ENCODE measurements at regions not wholly inside any gene's neighbourhood (a gene's known extent, or its start where the extent isn't known, plus 50 kb on each side); places are given as distances from the start of the nearest gene placed in this dataset.

- no peak for DNase-seq (ENCODE audit: low read depth)
- no peaks in the 10 kb centered on the region for H3K36me3 ChIP-seq (ENCODE audit: control insufficient read depth, insufficient read depth, low read length, severe bottlenecking)
Measured at GRCh38 chr3:189502256-189502655, 128.9 kb upstream of the TP63 start.

GRCh38 chr3:189502676-189503257, 128.4 kb upstream of the TP63 start:
- no peak for DNase-seq (ENCODE audit: low read depth)

More at GRCh38 chr3:189502256-189502655, 128.9 kb upstream of the TP63 start:
- Histone ChIP-seq H3K4me1 (ENCODE audit: control insufficient read depth, insufficient read depth, low read length) (no peaks in the 10 kb centered on the region), H3K9ac (ENCODE audit: low read length) (no peak overlapping the region), H3K9me3 (ENCODE audit: control insufficient read depth, low read length) (no peaks in the 10 kb centered on the region), H3K4me3 (ENCODE audit: low read length) (no peak overlapping the region), H3K27me3 (replicated peaks; ENCODE audit: control insufficient read depth, insufficient read depth, low read length) (no peaks in the 10 kb centered on the region)

GRCh38 chr3:189507856-189508255, 123.3 kb upstream of the TP63 start:
- Histone ChIP-seq H3K9me3 (ENCODE audit: control insufficient read depth, low read length) (no peaks in the 10 kb centered on the region), H3K9ac (ENCODE audit: low read length) (no peak overlapping the region), H3K27me3 (replicated peaks; ENCODE audit: control insufficient read depth, insufficient read depth, low read length) (no peaks in the 10 kb centered on the region), H3K36me3 (ENCODE audit: control insufficient read depth, insufficient read depth, low read length, severe bottlenecking) (no peaks in the 10 kb centered on the region), H3K4me1 (ENCODE audit: control insufficient read depth, insufficient read depth, low read length) (peaks cover 15% of the 10 kb centered on the region), H3K4me3 (ENCODE audit: low read length) (no peak overlapping the region)
- DNase-seq (ENCODE audit: low read depth), result no peak

More at GRCh38 chr3:189502676-189503257, 128.4 kb upstream of the TP63 start:
- Histone ChIP-seq H3K9ac (ENCODE audit: low read length) (no peak overlapping the region), H3K27me3 (replicated peaks; ENCODE audit: control insufficient read depth, insufficient read depth, low read length) (no peaks in the 10 kb centered on the region), H3K4me1 (ENCODE audit: control insufficient read depth, insufficient read depth, low read length) (no peaks in the 10 kb centered on the region), H3K36me3 (ENCODE audit: control insufficient read depth, insufficient read depth, low read length, severe bottlenecking) (no peaks in the 10 kb centered on the region), H3K4me3 (ENCODE audit: low read length) (no peak overlapping the region), H3K9me3 (ENCODE audit: control insufficient read depth, low read length) (no peaks in the 10 kb centered on the region)

GRCh38 chr3:189508784-189509501, 122.2 kb upstream of the TP63 start:
- peak; percentile 32 for DNase-seq (ENCODE audit: low read depth)
- peaks cover 15% of the 10 kb centered on the region for H3K4me1 ChIP-seq (ENCODE audit: control insufficient read depth, insufficient read depth, low read length)
- H3K4me3 ChIP-seq (ENCODE audit: low read length), result no peak overlapping the region
- H3K9ac ChIP-seq (ENCODE audit: low read length), result no peak overlapping the region
- no peaks in the 10 kb centered on the region for H3K36me3 ChIP-seq (ENCODE audit: control insufficient read depth, insufficient read depth, low read length, severe bottlenecking)
- no peaks in the 10 kb centered on the region for H3K9me3 ChIP-seq (ENCODE audit: control insufficient read depth, low read length)
- no peaks in the 10 kb centered on the region for H3K27me3 ChIP-seq (replicated peaks; ENCODE audit: control insufficient read depth, insufficient read depth, low read length)

GRCh38 chr3:189512039-189512438, 119.2 kb upstream of the TP63 start:
- peaks cover 15% of the 10 kb centered on the region for H3K4me1 ChIP-seq (ENCODE audit: control insufficient read depth, insufficient read depth, low read length)
- no peaks in the 10 kb centered on the region for H3K27me3 ChIP-seq (replicated peaks; ENCODE audit: control insufficient read depth, insufficient read depth, low read length)
- no peak overlapping the region for H3K9ac ChIP-seq (ENCODE audit: low read length)
- no peaks in the 10 kb centered on the region for H3K36me3 ChIP-seq (ENCODE audit: control insufficient read depth, insufficient read depth, low read length, severe bottlenecking)
- H3K9me3 ChIP-seq (ENCODE audit: control insufficient read depth, low read length), result no peaks in the 10 kb centered on the region
- no peak overlapping the region for H3K4me3 ChIP-seq (ENCODE audit: low read length)
- no peak for DNase-seq (ENCODE audit: low read depth)

- no peak for DNase-seq (ENCODE audit: low read depth)
- no peaks in the 10 kb centered on the region for H3K36me3 ChIP-seq (ENCODE audit: control insufficient read depth, insufficient read depth, low read length, severe bottlenecking)
- H3K9ac ChIP-seq (ENCODE audit: low read length), result no peak overlapping the region
- H3K4me3 ChIP-seq (ENCODE audit: low read length), result no peak overlapping the region
- peaks cover 15% of the 10 kb centered on the region for H3K4me1 ChIP-seq (ENCODE audit: control insufficient read depth, insufficient read depth, low read length)
- no peaks in the 10 kb centered on the region for H3K27me3 ChIP-seq (replicated peaks; ENCODE audit: control insufficient read depth, insufficient read depth, low read length)
- H3K9me3 ChIP-seq (ENCODE audit: control insufficient read depth, low read length), result no peaks in the 10 kb centered on the region
Measured at GRCh38 chr3:189512821-189513220, 118.4 kb upstream of the TP63 start.

- H3K36me3 ChIP-seq (ENCODE audit: control insufficient read depth, insufficient read depth, low read length, severe bottlenecking), result no peaks in the 10 kb centered on the region
- peaks cover 6% of the 10 kb centered on the region for H3K9me3 ChIP-seq (ENCODE audit: control insufficient read depth, low read length)
- H3K4me3 ChIP-seq (ENCODE audit: low read length), result no peak overlapping the region
- DNase-seq (ENCODE audit: low read depth), result no peak
- no peak overlapping the region for H3K9ac ChIP-seq (ENCODE audit: low read length)
- H3K4me1 ChIP-seq (ENCODE audit: control insufficient read depth, insufficient read depth, low read length), result peaks cover 12% of the 10 kb centered on the region
- no peaks in the 10 kb centered on the region for H3K27me3 ChIP-seq (replicated peaks; ENCODE audit: control insufficient read depth, insufficient read depth, low read length)
Measured at GRCh38 chr3:189513281-189514117, 117.7 kb upstream of the TP63 start.

- Histone ChIP-seq H3K36me3 (ENCODE audit: control insufficient read depth, insufficient read depth, low read length, severe bottlenecking) (no peaks in the 10 kb centered on the region), H3K9me3 (ENCODE audit: control insufficient read depth, low read length) (peaks cover 17% of the 10 kb centered on the region), H3K4me3 (ENCODE audit: low read length) (no peak overlapping the region), H3K27me3 (replicated peaks; ENCODE audit: control insufficient read depth, insufficient read depth, low read length) (no peaks in the 10 kb centered on the region), H3K9ac (ENCODE audit: low read length) (no peak overlapping the region), H3K4me1 (ENCODE audit: control insufficient read depth, insufficient read depth, low read length) (no peaks in the 10 kb centered on the region)
- DNase-seq (ENCODE audit: low read depth), result peak; percentile 26
Measured at GRCh38 chr3:189516039-189516438, 115.2 kb upstream of the TP63 start.

GRCh38 chr3:189517981-189518380, 113.2 kb upstream of the TP63 start:
- H3K36me3 ChIP-seq (ENCODE audit: control insufficient read depth, insufficient read depth, low read length, severe bottlenecking), result no peaks in the 10 kb centered on the region
- H3K4me3 ChIP-seq (ENCODE audit: low read length), result no peak overlapping the region
- no peak overlapping the region for H3K9ac ChIP-seq (ENCODE audit: low read length)
- H3K9me3 ChIP-seq (ENCODE audit: control insufficient read depth, low read length), result peaks cover 19% of the 10 kb centered on the region
- no peaks in the 10 kb centered on the region for H3K4me1 ChIP-seq (ENCODE audit: control insufficient read depth, insufficient read depth, low read length)
- DNase-seq (ENCODE audit: low read depth), result no peak
- no peaks in the 10 kb centered on the region for H3K27me3 ChIP-seq (replicated peaks; ENCODE audit: control insufficient read depth, insufficient read depth, low read length)

- no peaks in the 10 kb centered on the region for H3K36me3 ChIP-seq (ENCODE audit: control insufficient read depth, insufficient read depth, low read length, severe bottlenecking)
- H3K4me1 ChIP-seq (ENCODE audit: control insufficient read depth, insufficient read depth, low read length), result no peaks in the 10 kb centered on the region
- H3K27me3 ChIP-seq (replicated peaks; ENCODE audit: control insufficient read depth, insufficient read depth, low read length), result no peaks in the 10 kb centered on the region
- no peak for DNase-seq (ENCODE audit: low read depth)
- H3K9me3 ChIP-seq (ENCODE audit: control insufficient read depth, low read length), result peaks cover 20% of the 10 kb centered on the region
- no peak overlapping the region for H3K4me3 ChIP-seq (ENCODE audit: low read length)
- no peak overlapping the region for H3K9ac ChIP-seq (ENCODE audit: low read length)
Measured at GRCh38 chr3:189519458-189519857, 111.7 kb upstream of the TP63 start.

- Histone ChIP-seq H3K9ac (ENCODE audit: low read length) (no peak overlapping the region), H3K27me3 (replicated peaks; ENCODE audit: control insufficient read depth, insufficient read depth, low read length) (no peaks in the 10 kb centered on the region), H3K4me3 (ENCODE audit: low read length) (no peak overlapping the region), H3K4me1 (ENCODE audit: control insufficient read depth, insufficient read depth, low read length) (no peaks in the 10 kb centered on the region), H3K36me3 (ENCODE audit: control insufficient read depth, insufficient read depth, low read length, severe bottlenecking) (no peaks in the 10 kb centered on the region), H3K9me3 (ENCODE audit: control insufficient read depth, low read length) (peaks cover 10% of the 10 kb centered on the region)
- no peak for DNase-seq (ENCODE audit: low read depth)
Measured at GRCh38 chr3:189529468-189529867, 101.7 kb upstream of the TP63 start.
